ENCODE measurements at regions not wholly inside any gene's neighbourhood (a gene's known extent, or its start where the extent isn't known, plus 50 kb on each side); places are given as distances from the start of the nearest gene placed in this dataset.

- Histone ChIP-seq H3K9me3 (no peaks in the 10 kb centered on the region), H3K4me1 (no peaks in the 10 kb centered on the region), H3K27ac (no peak overlapping the region), H3K36me3 (no peaks in the 10 kb centered on the region), H3K4me3 (replicated peaks in 1 of 3) (no peak overlapping the region), H3K27me3 (no peaks in the 10 kb centered on the region)
- 67 to 68% methylated on average over 5 to 6 of the region's 9 CpGs for WGBS, 2 donors
- no peak for DNase-seq
- TF ChIP-seq POLR2A (IDR thresholded peaks at IDR 0.05) = no peak
- TF ChIP-seq, protein P1, sequence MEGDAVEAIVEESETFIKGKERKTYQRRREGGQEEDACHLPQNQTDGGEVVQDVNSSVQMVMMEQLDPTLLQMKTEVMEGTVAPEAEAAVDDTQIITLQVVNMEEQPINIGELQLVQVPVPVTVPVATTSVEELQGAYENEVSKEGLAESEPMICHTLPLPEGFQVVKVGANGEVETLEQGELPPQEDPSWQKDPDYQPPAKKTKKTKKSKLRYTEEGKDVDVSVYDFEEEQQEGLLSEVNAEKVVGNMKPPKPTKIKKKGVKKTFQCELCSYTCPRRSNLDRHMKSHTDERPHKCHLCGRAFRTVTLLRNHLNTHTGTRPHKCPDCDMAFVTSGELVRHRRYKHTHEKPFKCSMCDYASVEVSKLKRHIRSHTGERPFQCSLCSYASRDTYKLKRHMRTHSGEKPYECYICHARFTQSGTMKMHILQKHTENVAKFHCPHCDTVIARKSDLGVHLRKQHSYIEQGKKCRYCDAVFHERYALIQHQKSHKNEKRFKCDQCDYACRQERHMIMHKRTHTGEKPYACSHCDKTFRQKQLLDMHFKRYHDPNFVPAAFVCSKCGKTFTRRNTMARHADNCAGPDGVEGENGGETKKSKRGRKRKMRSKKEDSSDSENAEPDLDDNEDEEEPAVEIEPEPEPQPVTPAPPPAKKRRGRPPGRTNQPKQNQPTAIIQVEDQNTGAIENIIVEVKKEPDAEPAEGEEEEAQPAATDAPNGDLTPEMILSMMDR (IDR thresholded peaks at IDR 0.05) = no peak
- intact Hi-C loops (cut with DNase I) = no loop called here
These were observed 372.8 kb downstream of the TMEM121 start for GRCh38 chr14:105899071-105899641.

DNA sequence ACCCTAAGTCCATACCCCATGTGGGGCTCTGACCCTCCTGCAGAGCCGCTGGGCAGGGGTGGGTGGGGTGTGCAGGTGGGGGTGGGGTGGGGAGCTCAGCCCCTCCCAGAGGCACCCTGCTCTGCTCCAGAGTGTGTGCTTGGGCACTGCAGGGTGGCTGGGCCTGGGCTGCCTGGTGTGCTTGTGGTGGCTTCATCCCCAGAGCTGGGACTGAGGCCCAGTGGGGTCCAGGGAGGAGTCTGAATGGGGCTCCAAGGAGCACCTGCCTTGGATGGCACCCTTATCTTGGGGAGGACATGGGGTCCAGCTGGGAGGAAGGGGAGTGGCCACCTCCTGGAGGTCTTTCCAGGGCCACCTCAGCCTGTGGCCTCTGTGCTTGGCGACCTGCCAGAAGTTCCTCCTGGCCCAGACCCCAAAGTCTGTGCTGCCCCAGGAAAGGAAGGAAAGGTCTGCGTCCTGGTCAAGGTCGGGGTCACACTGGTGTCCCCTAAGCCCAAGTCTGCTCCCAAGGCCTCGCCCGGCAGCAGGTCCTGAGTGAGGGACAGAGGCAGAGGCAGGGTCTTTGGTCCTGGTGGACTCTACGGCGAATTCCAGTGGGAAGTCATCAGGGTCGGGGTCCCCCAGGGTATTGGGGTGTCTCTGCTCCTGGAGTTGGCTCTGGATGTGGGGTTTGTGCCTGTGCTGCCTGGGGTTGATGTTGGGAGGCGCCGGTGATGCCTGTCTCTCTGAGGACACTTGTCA, 373.4 kb downstream of the TMEM121 start:
- Histone ChIP-seq H3K4me3 (replicated peaks in 1 of 3) (no peak overlapping the region), H3K27ac (no peak overlapping the region), H3K36me3 (no peaks in the 10 kb centered on the region), H3K27me3 (no peaks in the 10 kb centered on the region), H3K9me3 (no peaks in the 10 kb centered on the region), H3K4me1 (no peaks in the 10 kb centered on the region)
- TF ChIP-seq, protein P1 (IDR thresholded peaks at IDR 0.05) = no peak
- intact Hi-C loops (cut with DNase I) = no loop called here
- no peak for DNase-seq
- 82 to 95% methylated on average over 3 to 10 of the region's 11 CpGs for WGBS, 2 donors

DNA sequence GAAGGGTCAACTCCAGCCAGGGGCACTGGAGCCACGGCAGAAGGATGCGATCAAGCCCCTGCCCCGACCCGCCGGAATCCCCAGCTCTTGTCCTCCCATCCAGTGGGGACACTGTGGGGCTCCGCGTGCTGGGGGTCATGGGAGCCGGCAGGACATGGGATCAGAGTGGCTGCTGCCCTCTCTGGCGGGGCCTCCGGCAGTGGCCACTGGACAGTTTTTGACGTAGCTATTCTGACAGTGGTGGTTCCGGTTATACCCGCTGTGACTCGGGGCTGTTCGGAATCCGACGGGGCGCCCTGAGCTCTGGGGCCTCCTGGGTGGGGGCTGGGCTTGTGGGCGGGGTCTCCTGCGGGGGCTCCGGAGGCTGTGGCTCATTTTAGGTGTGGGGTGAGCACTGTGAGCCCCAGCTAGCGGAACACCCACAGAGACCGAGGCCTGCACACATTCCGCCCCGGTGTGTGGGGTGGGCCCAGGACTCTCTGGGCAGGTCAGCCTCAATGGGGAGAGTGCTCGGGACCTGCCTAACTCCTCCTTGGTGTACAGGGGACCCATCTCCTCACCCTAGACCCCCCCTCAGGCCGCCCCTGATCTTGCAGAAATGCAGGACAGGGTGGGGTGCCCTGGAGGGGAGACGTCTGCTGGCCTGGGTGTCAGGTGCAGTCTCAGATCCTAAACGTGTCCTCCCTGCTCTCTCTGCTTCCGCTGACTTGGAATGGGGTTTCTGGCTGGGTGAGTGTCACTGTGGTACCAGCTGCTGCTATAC, 374.2 kb downstream of the TMEM121 start:
- H3K4me1 ChIP-seq = no peaks in the 10 kb centered on the region
- no peaks in the 10 kb centered on the region for H3K9me3 ChIP-seq
- TF ChIP-seq, protein P1 (IDR thresholded peaks at IDR 0.05) = no peak
- no peak overlapping the region for H3K4me3 ChIP-seq (replicated peaks in 1 of 3)
- 91 to 100% methylated on average over 2 to 13 of the region's 30 CpGs for WGBS, 2 donors
- no peaks in the 10 kb centered on the region for H3K36me3 ChIP-seq
- DNase-seq = no peak
- no peaks in the 10 kb centered on the region for H3K27me3 ChIP-seq
- no peak overlapping the region for H3K27ac ChIP-seq
- intact Hi-C loops (cut with DNase I) = no loop called here

DNA sequence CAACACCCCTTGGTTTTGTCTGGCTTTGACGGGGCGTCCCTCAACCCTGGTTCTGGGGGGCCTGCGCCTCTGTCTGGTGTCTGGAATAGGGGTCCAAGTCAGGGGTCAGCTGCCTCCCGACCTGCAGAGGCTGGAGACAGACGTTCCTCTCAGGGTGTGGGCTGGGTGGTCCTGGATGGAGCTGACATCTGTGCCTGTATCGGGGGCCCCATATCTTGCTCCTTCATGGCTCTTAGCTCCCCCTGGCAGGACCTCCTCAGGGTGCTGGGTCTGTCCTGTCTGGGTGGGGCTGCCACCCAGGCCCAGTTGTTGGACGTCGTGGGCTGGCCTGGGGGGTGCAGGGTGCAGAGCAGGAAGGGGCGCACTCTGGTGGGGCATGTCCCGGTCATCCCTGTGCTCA, 374.8 kb downstream of the TMEM121 start:
- no peaks in the 10 kb centered on the region for H3K9me3 ChIP-seq
- H3K27me3 ChIP-seq = no peaks in the 10 kb centered on the region
- no peaks in the 10 kb centered on the region for H3K36me3 ChIP-seq
- TF ChIP-seq POLR2A (IDR thresholded peaks at IDR 0.05) = no peak
- TF ChIP-seq, protein P1 (IDR thresholded peaks at IDR 0.05) = no peak
- no peak for DNase-seq
- 70 to 84% methylated on average over 2 to 10 of the region's 10 CpGs for WGBS, 2 donors
- no peaks in the 10 kb centered on the region for H3K4me1 ChIP-seq
- intact Hi-C loops (cut with DNase I) = no loop called here
- no peak overlapping the region for H3K27ac ChIP-seq
- no peak overlapping the region for H3K4me3 ChIP-seq (replicated peaks in 1 of 3)
